Ishikawa (cell line): ENCODE measurements at regions not wholly inside any gene's neighbourhood (a gene's known extent, or its start where the extent isn't known, plus 50 kb on each side); places are given as distances from the start of the nearest gene placed in this dataset.

Experiments used
- REST ChIP-seq: IDR thresholded peaks from 2 replicates; pipeline ENCODE4 v1.6.1; 2012; ENCODE audit warnings: low read depth, mild to moderate bottlenecking
- YY1 ChIP-seq: IDR thresholded peaks from 2 replicates; pipeline ENCODE4 v1.6.1; 2012; ENCODE audit warnings: low read depth

GRCh38 chr5:57632937-57633336, 150.3 kb upstream of the ACTBL2 start:
- no peak for TF ChIP-seq YY1
- TF ChIP-seq REST, result no peak
